Suprapubic skin (tissue), 4 donors: ENCODE measurements at regions not wholly inside any gene's neighbourhood (a gene's known extent, or its start where the extent isn't known, plus 50 kb on each side); places are given as distances from the start of the nearest gene placed in this dataset.

Experiments used
- DNase-seq, 2 donors: peaks; one replicate each; pipeline ENCODE4 v3.0.0-alpha.2; 2019; ENCODE audit warnings: low spot score in 2 of 2
- H3K27ac ChIP-seq: fragments of 200-600 bp; sonication (generic); one replicate; pipeline ENCODE4 v1.5.1; 2019
- H3K27me3 ChIP-seq: fragments of 200-600 bp; sonication (generic); one replicate; pipeline ENCODE4 v1.5.1; 2019
- H3K36me3 ChIP-seq: fragments of 200-600 bp; sonication (generic); one replicate; pipeline ENCODE4 v1.5.1; 2019
- H3K4me1 ChIP-seq: fragments of 200-600 bp; sonication (generic); one replicate; pipeline ENCODE4 v1.5.1; 2019
- H3K4me3 ChIP-seq: fragments of 200-600 bp; sonication (generic); one replicate; pipeline ENCODE4 v1.5.1; 2019; ENCODE audit warnings: mild to moderate bottlenecking
- H3K9me3 ChIP-seq: fragments of 200-600 bp; sonication (generic); one replicate; pipeline ENCODE4 v1.5.1; 2019
- EP300 ChIP-seq: sonication (generic); formaldehyde crosslinking; IDR thresholded peaks from one replicate; pipeline ENCODE4 v1.6.1; 2017; ENCODE audit warnings: antibody characterized with exemption
- POLR2A ChIP-seq, 2 donors: fragments of 450-650 bp; IDR thresholded peaks; one replicate each; pipeline ENCODE4 v1.6.1; 2017; ENCODE audit warnings: antibody characterized with exemption in 2 of 2, mild to moderate bottlenecking in 2 of 2, moderate library complexity in 2 of 2
- POLR2AphosphoS5 ChIP-seq, 3 donors: sonication (generic); formaldehyde crosslinking; IDR thresholded peaks; one replicate each; pipeline ENCODE4 v1.6.1; 2017; ENCODE audit warnings: antibody characterized with exemption in 3 of 3
- WGBS: methylation state at CpG from one replicate; pipeline ENCODE4 v1.1.5; 2018; 5-methylcytosine and 5-hydroxymethylcytosine counted together
- TF ChIP-seq, protein P1 (sequence below), 2 donors: fragments of 200-600 bp in 1 of 2; fragments of 450-650 bp in 1 of 2; sonication (generic) in 1 of 2; IDR thresholded peaks; one replicate each; pipeline ENCODE4 v1.5.1; 2016 to 2019; ENCODE audit warnings: antibody characterized with exemption in 2 of 2, mild to moderate bottlenecking in 1 of 2, moderate library complexity in 1 of 2

DNA sequence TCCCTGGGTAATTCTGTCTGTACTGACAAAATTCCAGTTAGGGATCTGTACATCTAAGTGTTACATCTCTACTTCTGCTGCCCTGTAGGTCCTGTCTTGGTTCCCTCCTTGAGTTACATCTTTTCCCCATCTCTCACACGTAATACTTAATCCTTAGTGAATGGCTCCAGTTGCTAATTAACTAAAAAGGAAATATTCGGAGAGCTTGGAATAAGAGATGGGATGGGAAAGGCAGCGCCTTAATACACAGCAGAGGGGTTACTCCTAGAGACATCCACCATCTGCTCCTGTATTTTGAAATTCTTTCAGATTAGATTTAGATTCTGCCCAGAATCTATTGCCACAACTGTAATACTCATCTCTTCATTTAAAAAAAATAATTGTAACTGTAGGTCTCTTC is 384.0 kb downstream of the SAMD5 start:
- no peaks in the 10 kb centered on the region for H3K36me3 ChIP-seq
- no peaks in the 10 kb centered on the region for H3K27me3 ChIP-seq
- H3K4me3 ChIP-seq: no peak overlapping the region
- H3K4me1 ChIP-seq: no peaks in the 10 kb centered on the region
- H3K27ac ChIP-seq: no peak overlapping the region
- H3K9me3 ChIP-seq: no peaks in the 10 kb centered on the region
- WGBS: 81% methylated on average over 3 of the region's 3 CpGs
- DNase-seq: no peak
- TF ChIP-seq POLR2AphosphoS5 (IDR thresholded peaks at IDR 0.05) (no peak), EP300 (no peak), POLR2A (IDR thresholded peaks at IDR 0.05) (no peak)
- TF ChIP-seq, protein P1, sequence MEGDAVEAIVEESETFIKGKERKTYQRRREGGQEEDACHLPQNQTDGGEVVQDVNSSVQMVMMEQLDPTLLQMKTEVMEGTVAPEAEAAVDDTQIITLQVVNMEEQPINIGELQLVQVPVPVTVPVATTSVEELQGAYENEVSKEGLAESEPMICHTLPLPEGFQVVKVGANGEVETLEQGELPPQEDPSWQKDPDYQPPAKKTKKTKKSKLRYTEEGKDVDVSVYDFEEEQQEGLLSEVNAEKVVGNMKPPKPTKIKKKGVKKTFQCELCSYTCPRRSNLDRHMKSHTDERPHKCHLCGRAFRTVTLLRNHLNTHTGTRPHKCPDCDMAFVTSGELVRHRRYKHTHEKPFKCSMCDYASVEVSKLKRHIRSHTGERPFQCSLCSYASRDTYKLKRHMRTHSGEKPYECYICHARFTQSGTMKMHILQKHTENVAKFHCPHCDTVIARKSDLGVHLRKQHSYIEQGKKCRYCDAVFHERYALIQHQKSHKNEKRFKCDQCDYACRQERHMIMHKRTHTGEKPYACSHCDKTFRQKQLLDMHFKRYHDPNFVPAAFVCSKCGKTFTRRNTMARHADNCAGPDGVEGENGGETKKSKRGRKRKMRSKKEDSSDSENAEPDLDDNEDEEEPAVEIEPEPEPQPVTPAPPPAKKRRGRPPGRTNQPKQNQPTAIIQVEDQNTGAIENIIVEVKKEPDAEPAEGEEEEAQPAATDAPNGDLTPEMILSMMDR (IDR thresholded peaks at IDR 0.05): no peak

DNA sequence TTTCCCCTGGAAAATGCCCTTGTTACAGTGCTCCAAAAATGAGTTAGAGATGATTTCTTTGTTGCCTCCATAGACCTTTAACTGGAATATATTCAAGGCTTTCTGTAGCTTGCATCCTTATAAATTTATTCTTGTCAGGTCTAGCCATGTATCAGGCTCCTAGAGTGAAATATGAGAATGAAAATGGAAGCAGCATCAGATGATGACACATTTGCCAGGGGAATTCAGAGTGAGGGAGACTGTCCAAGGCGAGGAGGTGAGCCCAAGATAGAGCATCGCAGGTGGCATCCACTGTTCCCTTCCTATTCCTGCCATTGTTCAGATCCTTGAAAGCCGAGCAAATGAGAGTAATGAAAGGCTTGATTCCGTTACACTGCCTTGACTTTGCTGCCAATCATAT is 386.8 kb downstream of the SAMD5 start:
- H3K4me1 ChIP-seq: no peaks in the 10 kb centered on the region

DNA sequence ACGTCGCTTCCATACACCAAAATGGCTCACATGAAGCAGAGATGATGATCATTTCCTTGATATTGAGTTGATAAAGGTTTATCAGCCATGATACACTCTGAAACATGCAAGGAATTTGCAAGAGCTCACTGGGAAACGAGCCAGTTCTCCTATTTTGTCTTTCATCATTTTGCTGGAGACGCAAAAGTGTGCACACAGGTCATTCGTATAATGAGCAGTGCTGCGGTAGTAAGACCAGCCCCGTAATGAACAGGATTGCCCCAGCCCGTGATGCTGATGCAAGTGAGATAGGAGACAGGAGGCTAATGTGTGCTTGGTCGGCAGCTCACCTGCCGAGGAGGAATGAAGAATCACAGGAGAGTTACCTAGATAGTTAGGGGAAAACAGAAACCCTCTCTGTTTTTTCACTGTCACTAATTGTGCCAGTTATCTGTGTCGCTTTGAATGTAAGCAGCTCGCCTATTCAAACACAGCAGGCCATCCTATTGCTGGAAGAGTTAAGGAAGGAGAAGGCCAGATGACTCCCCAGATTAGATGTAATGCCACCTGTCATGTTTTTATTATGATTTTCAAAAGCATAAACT is 391.8 kb downstream of the SAMD5 start:
- no peaks in the 10 kb centered on the region for H3K4me1 ChIP-seq
- H3K27ac ChIP-seq: no peak overlapping the region
- H3K4me3 ChIP-seq: no peak overlapping the region
- TF ChIP-seq POLR2A (IDR thresholded peaks at IDR 0.05): no peak
- no peak for TF ChIP-seq POLR2AphosphoS5 (IDR thresholded peaks at IDR 0.05)
- TF ChIP-seq, protein P1 (IDR thresholded peaks at IDR 0.05): no peak
- TF ChIP-seq EP300: no peak
- DNase-seq: no peak
- H3K36me3 ChIP-seq: no peaks in the 10 kb centered on the region
- H3K9me3 ChIP-seq: no peaks in the 10 kb centered on the region
- no peaks in the 10 kb centered on the region for H3K27me3 ChIP-seq
- WGBS: 69% methylated on average over 12 of the region's 12 CpGs

More for the DNA sequence above, 386.8 kb downstream of the SAMD5 start:
- TF ChIP-seq POLR2AphosphoS5 (IDR thresholded peaks at IDR 0.05): no peak
- no peak for TF ChIP-seq POLR2A (IDR thresholded peaks at IDR 0.05)
- no peak for TF ChIP-seq EP300
- TF ChIP-seq, protein P1 (IDR thresholded peaks at IDR 0.05): no peak
- 78% methylated on average over 4 of the region's 4 CpGs for WGBS
- Histone ChIP-seq H3K36me3 (no peaks in the 10 kb centered on the region), H3K9me3 (no peaks in the 10 kb centered on the region), H3K27ac (no peak overlapping the region), H3K27me3 (no peaks in the 10 kb centered on the region), H3K4me3 (no peak overlapping the region)
- no peak for DNase-seq

DNA sequence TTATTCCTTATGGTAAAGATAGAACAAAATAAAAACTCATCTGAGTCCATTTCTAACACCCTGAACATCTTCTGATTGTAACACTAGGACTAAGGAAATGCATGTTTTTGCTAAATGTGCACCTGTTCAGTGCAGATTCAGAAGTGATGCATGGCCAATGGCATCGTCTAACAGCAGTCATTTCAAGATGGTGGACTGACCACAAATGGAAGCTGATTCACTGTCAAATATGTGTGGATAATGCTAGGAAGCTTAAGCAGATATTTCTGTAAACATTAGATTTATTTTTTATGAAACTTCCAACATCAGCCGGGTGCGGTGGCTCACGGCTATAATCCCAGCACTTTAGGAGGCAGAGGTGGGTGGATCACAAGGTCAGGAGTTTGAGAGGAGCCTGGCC is 394.8 kb downstream of the SAMD5 start:
- TF ChIP-seq POLR2A (IDR thresholded peaks at IDR 0.05) (no peak), POLR2AphosphoS5 (IDR thresholded peaks at IDR 0.05) (no peak), EP300 (no peak)
- TF ChIP-seq, protein P1 (IDR thresholded peaks at IDR 0.05): no peak
- H3K27me3 ChIP-seq: no peaks in the 10 kb centered on the region
- H3K27ac ChIP-seq: no peak overlapping the region
- no peak for DNase-seq
- WGBS: 89% methylated on average over 4 of the region's 4 CpGs
- H3K9me3 ChIP-seq: no peaks in the 10 kb centered on the region
- no peaks in the 10 kb centered on the region for H3K4me1 ChIP-seq
- no peaks in the 10 kb centered on the region for H3K36me3 ChIP-seq
- no peak overlapping the region for H3K4me3 ChIP-seq

DNA sequence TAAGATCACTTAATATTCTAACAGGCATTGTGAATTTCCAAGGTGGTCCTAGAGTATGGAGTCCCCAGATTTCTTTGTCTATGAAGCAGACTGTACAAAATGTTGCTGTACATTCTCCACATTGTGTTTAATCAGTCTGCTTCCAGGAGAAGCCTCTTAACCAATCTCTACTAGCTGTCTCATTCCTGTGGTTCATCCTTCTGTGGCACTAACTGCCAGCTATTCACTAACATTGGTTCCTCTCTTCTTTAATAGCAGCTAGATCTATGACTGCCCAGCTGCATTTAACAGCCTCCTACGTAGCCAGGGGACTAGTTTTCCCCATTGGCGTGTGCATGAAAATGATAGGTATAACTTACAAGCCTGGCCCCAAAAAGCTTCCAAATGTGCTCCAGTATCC is 395.4 kb downstream of the SAMD5 start:
- H3K36me3 ChIP-seq: no peaks in the 10 kb centered on the region
- no peak overlapping the region for H3K27ac ChIP-seq
- H3K4me3 ChIP-seq: no peak overlapping the region
- no peaks in the 10 kb centered on the region for H3K9me3 ChIP-seq
- no peaks in the 10 kb centered on the region for H3K4me1 ChIP-seq
- 87% methylated on average over 2 of the region's 2 CpGs for WGBS
- no peaks in the 10 kb centered on the region for H3K27me3 ChIP-seq
- TF ChIP-seq, protein P1 (IDR thresholded peaks at IDR 0.05): no peak
- no peak for TF ChIP-seq POLR2AphosphoS5 (IDR thresholded peaks at IDR 0.05)
- TF ChIP-seq POLR2A (IDR thresholded peaks at IDR 0.05): no peak
- no peak for TF ChIP-seq EP300
- DNase-seq: no peak
